GM23338 (cell line): ENCODE measurements at regions not wholly inside any gene's neighbourhood (a gene's known extent, or its start where the extent isn't known, plus 50 kb on each side); places are given as distances from the start of the nearest gene placed in this dataset.

Source experiments
- ATAC-seq: fragments of 200-7000 bp; cut with Tn5 transposase; 3 replicates; pipeline ENCODE4 v1.9.1; 2020
- DNase-seq: peaks from one replicate; pipeline ENCODE4 v3.0.0-alpha.2; 2015; ENCODE audit warnings: low spot score
- H2AFZ ChIP-seq: fragments of 200-600 bp; sonication (generic); 2 replicates; pipeline ENCODE4 v1.8.0; 2016; ENCODE audit warnings: antibody characterized with exemption, mild to moderate bottlenecking, moderate library complexity
- H3F3A ChIP-seq: fragments of 200-600 bp; sonication (generic); replicated peaks from 2 replicates; pipeline ENCODE4 v1.8.0; 2017; ENCODE audit warnings: antibody characterized with exemption, mixed run types, low read depth
- H3K27ac ChIP-seq: fragments of 200-600 bp; sonication (generic); 2 replicates; pipeline ENCODE4 v1.6.1; 2016; ENCODE audit warnings: low read depth
- H3K27me3 ChIP-seq: fragments of 200-600 bp; sonication (generic); 2 replicates; pipeline ENCODE4 v1.8.0; 2016; ENCODE audit warnings: mild to moderate bottlenecking, mixed run types, moderate library complexity; ENCODE audit not compliant: insufficient read depth
- H3K36me3 ChIP-seq: fragments of 200-600 bp; sonication (generic); 2 replicates; pipeline ENCODE4 v1.8.0; 2016; ENCODE audit warnings: mild to moderate bottlenecking; ENCODE audit not compliant: insufficient read depth
- H3K4me1 ChIP-seq: fragments of 200-600 bp; sonication (generic); 2 replicates; pipeline ENCODE4 v1.8.0; 2016; ENCODE audit warnings: mild to moderate bottlenecking, moderate library complexity; ENCODE audit not compliant: insufficient read depth
- H3K4me2 ChIP-seq: fragments of 200-600 bp; sonication (generic); 2 replicates; pipeline ENCODE4 v1.7.1; 2017; ENCODE audit warnings: mixed run types
- H3K4me3 ChIP-seq: fragments of 200-600 bp; sonication (generic); 2 replicates; pipeline ENCODE4 v1.6.1; 2016; ENCODE audit warnings: mixed run types
- H3K79me2 ChIP-seq: fragments of 200-600 bp; sonication (generic); replicated peaks from 2 replicates; pipeline ENCODE4 v1.8.0; 2017; ENCODE audit warnings: mild to moderate bottlenecking; ENCODE audit not compliant: insufficient read depth
- H3K9me2 ChIP-seq: fragments of 200-600 bp; sonication (generic); 2 replicates; pipeline ENCODE4 v1.8.0; 2017; ENCODE audit not compliant: insufficient read depth
- H4K20me1 ChIP-seq: fragments of 200-600 bp; sonication (generic); replicated peaks from 2 replicates; pipeline ENCODE4 v1.8.0; 2017; ENCODE audit warnings: mild to moderate bottlenecking; ENCODE audit not compliant: insufficient read depth
- H3K27ac Mint-ChIP-seq: 2 replicates; pipeline ENCODE4 v1.8.0; 2020; ENCODE audit warnings: inconsistent platforms, mild to moderate bottlenecking, moderate library complexity, mixed read lengths
- H3K27me3 Mint-ChIP-seq: 3 replicates; pipeline ENCODE4 v1.8.0; 2022; ENCODE audit warnings: low read depth, mild to moderate bottlenecking, moderate library complexity, mixed read lengths, inconsistent platforms; ENCODE audit not compliant: insufficient read depth, poor library complexity
- H3K36me3 Mint-ChIP-seq: 3 replicates; pipeline ENCODE4 v1.8.0; 2021; ENCODE audit warnings: low read depth, mild to moderate bottlenecking, inconsistent platforms, moderate library complexity, mixed read lengths
- H3K4me1 Mint-ChIP-seq: 3 replicates; pipeline ENCODE4 v1.8.0; 2020; ENCODE audit warnings: mild to moderate bottlenecking, inconsistent platforms, mixed read lengths
- H3K4me3 Mint-ChIP-seq: 3 replicates; pipeline ENCODE4 v1.8.0; 2021; ENCODE audit warnings: moderate library complexity, mild to moderate bottlenecking, inconsistent platforms, mixed read lengths
- H3K9me3 Mint-ChIP-seq: 3 replicates; pipeline ENCODE4 v1.8.0; 2020; ENCODE audit warnings: moderate library complexity, mild to moderate bottlenecking, inconsistent platforms, mixed read lengths
- CREB1 ChIP-seq: fragments of 250-450 bp; sonication (Bioruptor Pico); IDR thresholded peaks from 2 replicates; pipeline ENCODE4 v1.5.0; 2020; ENCODE audit warnings: low read depth, mild to moderate bottlenecking, moderate library complexity
- EZH2 ChIP-seq: fragments of 200-600 bp; sonication (generic); IDR thresholded peaks from one replicate; pipeline ENCODE4 v1.8.0; 2017; ENCODE audit warnings: antibody characterized with exemption, mild to moderate bottlenecking, low read depth; ENCODE audit not compliant: unreplicated experiment
- EZH2phosphoT487 ChIP-seq: fragments of 200-600 bp; sonication (generic); IDR thresholded peaks from one replicate; pipeline ENCODE4 v1.8.1; 2018; ENCODE audit warnings: antibody characterized with exemption; ENCODE audit not compliant: unreplicated experiment
- JUNB ChIP-seq: IDR thresholded peaks from one replicate; pipeline ENCODE4 v1.6.1; 2016; ENCODE audit warnings: antibody characterized with exemption; ENCODE audit not compliant: unreplicated experiment
- NANOG ChIP-seq: IDR thresholded peaks from 2 replicates; pipeline ENCODE4 v1.6.1; 2016; ENCODE audit warnings: antibody characterized with exemption, borderline replicate concordance
- POLR2AphosphoS5 ChIP-seq: IDR thresholded peaks from 2 replicates; pipeline ENCODE4 v1.6.1; 2016; ENCODE audit warnings: antibody characterized with exemption, low read depth
- STAT1 ChIP-seq: IDR thresholded peaks from one replicate; pipeline ENCODE4 v1.6.1; 2016; ENCODE audit warnings: antibody characterized with exemption; ENCODE audit not compliant: unreplicated experiment
- ZNF114 ChIP-seq: fragments of 250-450 bp; sonication (Bioruptor Pico); IDR thresholded peaks from 2 replicates; pipeline ENCODE4 v1.5.0; 2020; ENCODE audit warnings: mild to moderate bottlenecking, moderate library complexity
- TF ChIP-seq, protein P1 (sequence below): fragments of 250-450 bp; sonication (Bioruptor Pico); IDR thresholded peaks from 2 replicates; pipeline ENCODE4 v1.5.0; 2020; ENCODE audit warnings: mild to moderate bottlenecking, moderate library complexity
- TF ChIP-seq, protein P2 (sequence below): IDR thresholded peaks from 2 replicates; pipeline ENCODE4 v1.6.1; 2016; ENCODE audit warnings: antibody characterized with exemption
- TF ChIP-seq, protein P3 (sequence below): IDR thresholded peaks from one replicate; pipeline ENCODE4 v1.6.1; 2018; ENCODE audit warnings: antibody characterized with exemption; ENCODE audit not compliant: unreplicated experiment

DNA sequence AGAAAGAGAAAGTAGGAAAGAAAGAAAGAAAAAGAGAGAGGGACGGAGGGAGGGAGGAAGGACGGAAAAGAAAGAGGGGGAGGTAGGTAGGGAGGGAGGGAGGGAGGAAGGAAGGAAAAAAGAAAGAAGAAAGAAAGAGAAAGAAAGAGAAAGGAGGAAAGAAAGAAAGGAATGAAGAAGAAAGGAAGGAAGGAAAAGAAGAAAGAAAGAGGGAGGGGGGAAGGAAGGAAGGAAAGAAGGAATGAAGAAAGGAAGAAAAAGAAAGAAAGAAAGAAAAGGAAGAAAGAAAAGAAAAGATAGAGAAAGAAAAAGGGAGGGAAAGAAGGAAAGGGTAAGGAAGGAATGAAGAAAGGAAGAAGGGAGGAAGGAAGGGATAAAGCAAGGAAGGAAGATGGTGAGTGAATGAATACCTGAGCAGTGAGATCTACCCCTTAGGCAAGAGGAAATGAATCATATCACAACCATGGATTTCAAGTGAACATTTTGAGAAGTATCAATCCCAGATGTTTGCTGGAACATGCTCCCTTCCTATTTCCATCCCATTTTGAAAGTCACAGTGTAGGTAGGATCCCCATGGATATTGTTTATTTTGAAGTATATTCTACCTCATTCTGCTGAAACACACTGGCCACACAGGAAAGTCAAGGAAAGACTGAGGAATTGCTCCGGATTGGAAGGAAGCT lies 639.4 kb upstream of the TBX3 start (continued):
- TF ChIP-seq, protein P1, sequence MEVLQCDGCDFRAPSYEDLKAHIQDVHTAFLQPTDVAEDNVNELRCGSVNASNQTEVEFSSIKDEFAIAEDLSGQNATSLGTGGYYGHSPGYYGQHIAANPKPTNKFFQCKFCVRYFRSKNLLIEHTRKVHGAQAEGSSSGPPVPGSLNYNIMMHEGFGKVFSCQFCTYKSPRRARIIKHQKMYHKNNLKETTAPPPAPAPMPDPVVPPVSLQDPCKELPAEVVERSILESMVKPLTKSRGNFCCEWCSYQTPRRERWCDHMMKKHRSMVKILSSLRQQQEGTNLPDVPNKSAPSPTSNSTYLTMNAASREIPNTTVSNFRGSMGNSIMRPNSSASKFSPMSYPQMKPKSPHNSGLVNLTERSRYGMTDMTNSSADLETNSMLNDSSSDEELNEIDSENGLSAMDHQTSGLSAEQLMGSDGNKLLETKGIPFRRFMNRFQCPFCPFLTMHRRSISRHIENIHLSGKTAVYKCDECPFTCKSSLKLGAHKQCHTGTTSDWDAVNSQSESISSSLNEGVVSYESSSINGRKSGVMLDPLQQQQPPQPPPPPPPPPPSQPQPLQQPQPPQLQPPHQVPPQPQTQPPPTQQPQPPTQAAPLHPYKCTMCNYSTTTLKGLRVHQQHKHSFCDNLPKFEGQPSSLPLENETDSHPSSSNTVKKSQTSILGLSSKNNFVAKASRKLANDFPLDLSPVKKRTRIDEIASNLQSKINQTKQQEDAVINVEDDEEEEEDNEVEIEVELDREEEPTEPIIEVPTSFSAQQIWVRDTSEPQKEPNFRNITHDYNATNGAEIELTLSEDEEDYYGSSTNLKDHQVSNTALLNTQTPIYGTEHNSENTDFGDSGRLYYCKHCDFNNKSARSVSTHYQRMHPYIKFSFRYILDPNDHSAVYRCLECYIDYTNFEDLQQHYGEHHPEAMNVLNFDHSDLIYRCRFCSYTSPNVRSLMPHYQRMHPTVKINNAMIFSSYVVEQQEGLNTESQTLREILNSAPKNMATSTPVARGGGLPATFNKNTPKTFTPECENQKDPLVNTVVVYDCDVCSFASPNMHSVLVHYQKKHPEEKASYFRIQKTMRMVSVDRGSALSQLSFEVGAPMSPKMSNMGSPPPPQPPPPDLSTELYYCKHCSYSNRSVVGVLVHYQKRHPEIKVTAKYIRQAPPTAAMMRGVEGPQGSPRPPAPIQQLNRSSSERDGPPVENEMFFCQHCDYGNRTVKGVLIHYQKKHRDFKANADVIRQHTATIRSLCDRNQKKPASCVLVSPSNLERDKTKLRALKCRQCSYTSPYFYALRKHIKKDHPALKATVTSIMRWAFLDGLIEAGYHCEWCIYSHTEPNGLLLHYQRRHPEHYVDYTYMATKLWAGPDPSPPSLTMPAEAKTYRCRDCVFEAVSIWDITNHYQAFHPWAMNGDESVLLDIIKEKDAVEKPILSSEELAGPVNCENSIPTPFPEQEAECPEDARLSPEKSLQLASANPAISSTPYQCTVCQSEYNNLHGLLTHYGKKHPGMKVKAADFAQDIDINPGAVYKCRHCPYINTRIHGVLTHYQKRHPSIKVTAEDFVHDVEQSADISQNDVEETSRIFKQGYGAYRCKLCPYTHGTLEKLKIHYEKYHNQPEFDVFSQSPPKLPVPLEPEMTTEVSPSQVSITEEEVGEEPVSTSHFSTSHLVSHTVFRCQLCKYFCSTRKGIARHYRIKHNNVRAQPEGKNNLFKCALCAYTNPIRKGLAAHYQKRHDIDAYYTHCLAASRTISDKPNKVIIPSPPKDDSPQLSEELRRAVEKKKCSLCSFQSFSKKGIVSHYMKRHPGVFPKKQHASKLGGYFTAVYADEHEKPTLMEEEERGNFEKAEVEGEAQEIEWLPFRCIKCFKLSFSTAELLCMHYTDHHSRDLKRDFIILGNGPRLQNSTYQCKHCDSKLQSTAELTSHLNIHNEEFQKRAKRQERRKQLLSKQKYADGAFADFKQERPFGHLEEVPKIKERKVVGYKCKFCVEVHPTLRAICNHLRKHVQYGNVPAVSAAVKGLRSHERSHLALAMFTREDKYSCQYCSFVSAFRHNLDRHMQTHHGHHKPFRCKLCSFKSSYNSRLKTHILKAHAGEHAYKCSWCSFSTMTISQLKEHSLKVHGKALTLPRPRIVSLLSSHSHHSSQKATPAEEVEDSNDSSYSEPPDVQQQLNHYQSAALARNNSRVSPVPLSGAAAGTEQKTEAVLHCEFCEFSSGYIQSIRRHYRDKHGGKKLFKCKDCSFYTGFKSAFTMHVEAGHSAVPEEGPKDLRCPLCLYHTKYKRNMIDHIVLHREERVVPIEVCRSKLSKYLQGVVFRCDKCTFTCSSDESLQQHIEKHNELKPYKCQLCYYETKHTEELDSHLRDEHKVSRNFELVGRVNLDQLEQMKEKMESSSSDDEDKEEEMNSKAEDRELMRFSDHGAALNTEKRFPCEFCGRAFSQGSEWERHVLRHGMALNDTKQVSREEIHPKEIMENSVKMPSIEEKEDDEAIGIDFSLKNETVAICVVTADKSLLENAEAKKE (CRISPR knock-in tag): no peak
- TF ChIP-seq NANOG: no peak
- TF ChIP-seq EZH2phosphoT487: no peak
- TF ChIP-seq POLR2AphosphoS5: no peak
- no peak for TF ChIP-seq CREB1 (CRISPR knock-in tag)
- no peak for TF ChIP-seq EZH2
- TF ChIP-seq, protein P2, sequence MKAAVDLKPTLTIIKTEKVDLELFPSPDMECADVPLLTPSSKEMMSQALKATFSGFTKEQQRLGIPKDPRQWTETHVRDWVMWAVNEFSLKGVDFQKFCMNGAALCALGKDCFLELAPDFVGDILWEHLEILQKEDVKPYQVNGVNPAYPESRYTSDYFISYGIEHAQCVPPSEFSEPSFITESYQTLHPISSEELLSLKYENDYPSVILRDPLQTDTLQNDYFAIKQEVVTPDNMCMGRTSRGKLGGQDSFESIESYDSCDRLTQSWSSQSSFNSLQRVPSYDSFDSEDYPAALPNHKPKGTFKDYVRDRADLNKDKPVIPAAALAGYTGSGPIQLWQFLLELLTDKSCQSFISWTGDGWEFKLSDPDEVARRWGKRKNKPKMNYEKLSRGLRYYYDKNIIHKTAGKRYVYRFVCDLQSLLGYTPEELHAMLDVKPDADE: no peak
- no peak for TF ChIP-seq STAT1

DNA sequence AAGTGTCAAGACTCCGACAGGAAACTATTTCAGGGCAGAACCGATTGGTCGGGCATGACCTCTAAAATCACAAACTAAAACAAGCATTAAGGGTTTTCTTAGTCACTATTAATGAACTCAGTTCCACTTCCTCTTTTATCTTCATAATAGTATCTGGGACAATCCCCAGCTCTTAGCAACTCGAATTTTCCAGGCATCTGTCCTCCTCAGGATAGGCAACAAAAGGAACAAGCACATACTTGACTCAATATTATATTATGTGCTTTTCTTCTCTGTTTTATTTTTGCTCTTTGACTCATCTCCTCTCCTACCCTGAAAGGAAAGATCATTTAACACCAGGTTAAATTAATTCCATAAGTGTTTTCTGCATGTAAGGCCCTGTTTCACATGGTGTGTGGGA lies 638.3 kb upstream of the TBX3 start:
- ATAC-seq: no peak
- Histone ChIP-seq H3K27ac (no peak overlapping the region), H3K79me2 (no peaks in the 10 kb centered on the region), H4K20me1 (no peaks in the 10 kb centered on the region), H3K4me2 (no peak overlapping the region), H3K27me3 (no peaks in the 10 kb centered on the region), H3K4me1 (no peaks in the 10 kb centered on the region), H3K4me3 (no peak overlapping the region), H3K9me2 (no peaks in the 10 kb centered on the region), H3F3A (no peaks in the 10 kb centered on the region), H2AFZ (no peak overlapping the region), H3K36me3 (no peaks in the 10 kb centered on the region)
- Mint-ChIP-seq H3K27ac (no peak overlapping the region), H3K36me3 (no peaks in the 10 kb centered on the region), H3K4me1 (no peaks in the 10 kb centered on the region; the same call in 2 of the 3 replicates), H3K9me3 (no peaks in the 10 kb centered on the region), H3K27me3 (peaks cover 2% of the 10 kb centered on the region), H3K4me3 (no peak overlapping the region)
- no peak for DNase-seq
- TF ChIP-seq CREB1 (CRISPR knock-in tag) (no peak), NANOG (no peak), STAT1 (no peak), POLR2AphosphoS5 (no peak), JUNB (no peak), ZNF114 (CRISPR knock-in tag) (no peak), EZH2phosphoT487 (no peak)
- TF ChIP-seq, protein P3, sequence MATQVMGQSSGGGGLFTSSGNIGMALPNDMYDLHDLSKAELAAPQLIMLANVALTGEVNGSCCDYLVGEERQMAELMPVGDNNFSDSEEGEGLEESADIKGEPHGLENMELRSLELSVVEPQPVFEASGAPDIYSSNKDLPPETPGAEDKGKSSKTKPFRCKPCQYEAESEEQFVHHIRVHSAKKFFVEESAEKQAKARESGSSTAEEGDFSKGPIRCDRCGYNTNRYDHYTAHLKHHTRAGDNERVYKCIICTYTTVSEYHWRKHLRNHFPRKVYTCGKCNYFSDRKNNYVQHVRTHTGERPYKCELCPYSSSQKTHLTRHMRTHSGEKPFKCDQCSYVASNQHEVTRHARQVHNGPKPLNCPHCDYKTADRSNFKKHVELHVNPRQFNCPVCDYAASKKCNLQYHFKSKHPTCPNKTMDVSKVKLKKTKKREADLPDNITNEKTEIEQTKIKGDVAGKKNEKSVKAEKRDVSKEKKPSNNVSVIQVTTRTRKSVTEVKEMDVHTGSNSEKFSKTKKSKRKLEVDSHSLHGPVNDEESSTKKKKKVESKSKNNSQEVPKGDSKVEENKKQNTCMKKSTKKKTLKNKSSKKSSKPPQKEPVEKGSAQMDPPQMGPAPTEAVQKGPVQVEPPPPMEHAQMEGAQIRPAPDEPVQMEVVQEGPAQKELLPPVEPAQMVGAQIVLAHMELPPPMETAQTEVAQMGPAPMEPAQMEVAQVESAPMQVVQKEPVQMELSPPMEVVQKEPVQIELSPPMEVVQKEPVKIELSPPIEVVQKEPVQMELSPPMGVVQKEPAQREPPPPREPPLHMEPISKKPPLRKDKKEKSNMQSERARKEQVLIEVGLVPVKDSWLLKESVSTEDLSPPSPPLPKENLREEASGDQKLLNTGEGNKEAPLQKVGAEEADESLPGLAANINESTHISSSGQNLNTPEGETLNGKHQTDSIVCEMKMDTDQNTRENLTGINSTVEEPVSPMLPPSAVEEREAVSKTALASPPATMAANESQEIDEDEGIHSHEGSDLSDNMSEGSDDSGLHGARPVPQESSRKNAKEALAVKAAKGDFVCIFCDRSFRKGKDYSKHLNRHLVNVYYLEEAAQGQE: no peak
- TF ChIP-seq, protein P2: no peak
